Gastroesophageal sphincter (tissue), 4 donors: ENCODE measurements at regions not wholly inside any gene's neighbourhood (a gene's known extent, or its start where the extent isn't known, plus 50 kb on each side); places are given as distances from the start of the nearest gene placed in this dataset.
"Not testable (repeated sequence)": the region's sequence is repeated elsewhere in the genome, so short reads cannot be mapped to it uniquely, and the experiment has no call there.

Source experiments
- ATAC-seq: fragments of 150-250 bp; one replicate; pipeline ENCODE4 v1.9.1; 2016; ENCODE audit warnings: mild to moderate bottlenecking, moderate library complexity
- H3K27ac ChIP-seq, 4 donors: fragments of 200-600 bp; sonication (generic) in 3 of 4; 1 replicate in 3 of 4; 2 replicates in 1 of 4; pipeline ENCODE4 v1.5.1; 2016 to 2019
- H3K27me3 ChIP-seq: fragments of 200-600 bp; sonication (generic); one replicate; pipeline ENCODE4 v1.5.1; 2019
- H3K36me3 ChIP-seq, 2 donors: fragments of 200-600 bp; sonication (generic); one replicate each; pipeline ENCODE4 v1.5.1; 2019; ENCODE audit warnings: control low read depth in 1 of 2
- H3K4me1 ChIP-seq, 3 donors: fragments of 200-600 bp; sonication (generic); 1 replicate in 2 of 3; 2 replicates in 1 of 3; pipeline ENCODE4 v1.5.1; 2016 to 2019; ENCODE audit warnings: control low read depth in 2 of 3
- H3K4me3 ChIP-seq, 2 donors: fragments of 200-600 bp; sonication (generic); one replicate each; pipeline ENCODE4 v1.5.1; 2019; ENCODE audit warnings: mild to moderate bottlenecking in 1 of 2, moderate library complexity in 1 of 2
- H3K9me3 ChIP-seq, 3 donors: fragments of 200-600 bp; sonication (generic); one replicate each; pipeline ENCODE4 v1.5.1; 2017 to 2019; ENCODE audit warnings: control low read depth in 2 of 3
- CTCF ChIP-seq, 4 experiments: fragments of 200-600 bp in 2 of 4; fragments of 450-650 bp in 2 of 4; sonication (generic) in 1 of 4; IDR thresholded peaks; one replicate each; pipeline ENCODE4 v1.5.1; 2017 to 2019; ENCODE audit warnings: antibody characterized with exemption in 4 of 4, mild to moderate bottlenecking in 2 of 4, moderate library complexity in 2 of 4
- EP300 ChIP-seq: sonication (generic); formaldehyde crosslinking; IDR thresholded peaks from one replicate; pipeline ENCODE4 v1.6.1; 2017; ENCODE audit warnings: antibody characterized with exemption, mild to moderate bottlenecking
- POLR2A ChIP-seq, 2 donors: fragments of 450-650 bp; IDR thresholded peaks; one replicate each; pipeline ENCODE4 v1.6.1; 2017; ENCODE audit warnings: antibody characterized with exemption in 2 of 2, mild to moderate bottlenecking in 2 of 2, moderate library complexity in 1 of 2
- POLR2AphosphoS5 ChIP-seq: sonication (generic); formaldehyde crosslinking; IDR thresholded peaks from one replicate; pipeline ENCODE4 v1.6.1; 2017; ENCODE audit warnings: antibody characterized with exemption
- WGBS, 2 donors: methylation state at CpG; one replicate each; pipeline ENCODE4 v1.1.5; 2018; ENCODE audit warnings: low coverage in 1 of 2; 5-methylcytosine and 5-hydroxymethylcytosine counted together

GRCh38 chr4:142897518-142897917, 51.4 kb upstream of the INPP4B start:
- not testable (repeated sequence) for H3K27ac ChIP-seq, ATAC-seq, H3K4me3 ChIP-seq, H3K36me3 ChIP-seq, H3K27me3 ChIP-seq
- Histone ChIP-seq H3K9me3 (peaks cover 0 to 24% (median 0%) of the 10 kb centered on the region in 3 donors), H3K4me1 (peaks cover 0 to 13% (median 3%) of the 10 kb centered on the region in 3 donors)
- WGBS, 2 donors = no CpG with 5 or more reads among the region's 28 CpGs

GRCh38 chr4:142900622-142901021, 54.5 kb upstream of the INPP4B start:
- Histone ChIP-seq H3K27me3 (no peaks in the 10 kb centered on the region), H3K4me1 (peaks cover 0 to 13% (median 3%) of the 10 kb centered on the region in 3 donors), H3K27ac (no peak overlapping the region), H3K9me3 (peaks cover 0 to 28% (median 0%) of the 10 kb centered on the region in 3 donors), H3K4me3 (no peak overlapping the region), H3K36me3 (no peaks in the 10 kb centered on the region)
- TF ChIP-seq CTCF (IDR thresholded peaks at IDR 0.05) (no peak), EP300 (no peak), POLR2AphosphoS5 (no peak), POLR2A (IDR thresholded peaks at IDR 0.05) (no peak)
- WGBS, 2 donors = 71 to 100% methylated on average over 1 of the region's 1 CpG
- ATAC-seq = no peak

GRCh38 chr4:142901166-142901662, 55.1 kb upstream of the INPP4B start:
- Histone ChIP-seq H3K4me1 (peaks cover 0 to 13% (median 3%) of the 10 kb centered on the region in 3 donors), H3K36me3 (no peaks in the 10 kb centered on the region), H3K9me3 (peaks cover 0 to 28% (median 0%) of the 10 kb centered on the region in 3 donors), H3K27ac (no peak overlapping the region), H3K27me3 (no peaks in the 10 kb centered on the region), H3K4me3 (no peak overlapping the region)
- TF ChIP-seq EP300 = no peak
- TF ChIP-seq POLR2AphosphoS5 = no peak
- TF ChIP-seq CTCF (IDR thresholded peaks at IDR 0.05) = no peak
- TF ChIP-seq POLR2A (IDR thresholded peaks at IDR 0.05) = no peak
- 9 to 25% methylated on average over 4 of the region's 5 CpGs for WGBS, 2 donors
- ATAC-seq = no peak

DNA sequence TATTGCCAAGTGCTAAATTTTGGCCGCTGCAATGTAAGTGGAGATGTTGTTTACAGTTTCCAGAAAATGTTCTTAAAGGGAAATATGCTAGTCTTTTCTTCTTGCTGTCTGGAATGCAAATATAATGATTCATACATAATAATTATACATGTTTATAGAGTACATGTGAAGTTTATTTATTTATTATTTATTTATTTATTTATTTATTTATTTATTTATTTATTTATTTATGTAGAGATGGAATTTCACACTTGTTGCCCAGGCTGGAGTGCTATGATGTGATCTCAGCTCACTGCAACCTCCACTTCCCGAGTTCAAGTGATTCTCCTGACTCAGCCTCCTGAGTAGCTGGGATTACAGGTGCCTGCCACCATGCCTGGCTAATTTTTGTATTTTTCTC, 57.5 kb upstream of the INPP4B start:
- H3K4me1 ChIP-seq = peaks cover 0 to 13% (median 3%) of the 10 kb centered on the region in 3 donors
- WGBS, 2 donors = 68 to 78% methylated on average over 2 of the region's 2 CpGs
- not testable (repeated sequence) for ATAC-seq, H3K36me3 ChIP-seq, H3K4me3 ChIP-seq, H3K27me3 ChIP-seq, H3K27ac ChIP-seq
- peaks cover 0 to 19% (median 0%) of the 10 kb centered on the region in 3 donors for H3K9me3 ChIP-seq

- Histone ChIP-seq H3K27ac (peak overlapping the region; percentile 44 to 74 (median 62)), H3K27me3 (no peaks in the 10 kb centered on the region), H3K9me3 (peaks cover 0 to 8% (median 0%) of the 10 kb centered on the region in 3 donors), H3K36me3 (no peaks in the 10 kb centered on the region), H3K4me1 (peaks cover 0 to 18% (median 7%) of the 10 kb centered on the region in 3 donors), H3K4me3 (no peak overlapping the region)
- TF ChIP-seq EP300 (no peak), POLR2AphosphoS5 (peak; percentile 24)
- no peak for ATAC-seq
- 29 to 58% methylated on average over 2 of the region's 2 CpGs for WGBS, 2 donors
Observed at GRCh38 chr4:142909908-142910307, 63.8 kb upstream of the INPP4B start.

- Histone ChIP-seq H3K4me3 (no peak overlapping the region), H3K27me3 (no peaks in the 10 kb centered on the region), H3K4me1 (peaks cover 0 to 18% (median 7%) of the 10 kb centered on the region in 3 donors), H3K27ac (peak overlapping the region; percentile 50 to 80 (median 62)), H3K9me3 (no peaks in the 10 kb centered on the region), H3K36me3 (no peaks in the 10 kb centered on the region)
- TF ChIP-seq POLR2AphosphoS5 = peak; percentile 75
- TF ChIP-seq EP300 = peak; percentile 39
- no peak for TF ChIP-seq CTCF (IDR thresholded peaks at IDR 0.05)
- ATAC-seq = peak; percentile 84
- 75 to 89% methylated on average over 1 of the region's 1 CpG for WGBS, 2 donors
Observed at GRCh38 chr4:142913034-142913433, 66.9 kb upstream of the INPP4B start.
